H9 (cell line): ENCODE measurements at regions not wholly inside any gene's neighbourhood (a gene's known extent, or its start where the extent isn't known, plus 50 kb on each side); places are given as distances from the start of the nearest gene placed in this dataset.

Experiments used
- DNase-seq: peaks from one replicate; pipeline ENCODE4 v3.0.0-alpha.2; 2017
- H2AFZ ChIP-seq: one replicate; pipeline ENCODE4 v1.6.1; 2013; ENCODE audit warnings: mild to moderate bottlenecking, low read length, control low read depth, moderate library complexity
- H2AK5ac ChIP-seq: 2 replicates; pipeline ENCODE4 v1.6.1; 2013; ENCODE audit warnings: low read length, control low read depth, mixed read lengths; ENCODE audit not compliant: insufficient read length
- H2BK120ac ChIP-seq: one replicate; pipeline ENCODE4 v1.6.1; 2013; ENCODE audit warnings: low read depth, mild to moderate bottlenecking, low read length, control low read depth, inconsistent platforms; ENCODE audit not compliant: poor library complexity, severe bottlenecking
- H2BK12ac ChIP-seq: 2 replicates; pipeline ENCODE4 v1.6.1; 2013; ENCODE audit warnings: low read length, control low read depth, mixed read lengths, low read depth; ENCODE audit not compliant: insufficient read length
- H2BK15ac ChIP-seq: 2 replicates; pipeline ENCODE4 v1.6.1; 2013; ENCODE audit warnings: low read depth, low read length, control low read depth
- H2BK20ac ChIP-seq: one replicate; pipeline ENCODE4 v1.6.1; 2013; ENCODE audit warnings: low read depth, mild to moderate bottlenecking, low read length, control low read depth, inconsistent platforms; ENCODE audit not compliant: poor library complexity, severe bottlenecking
- H2BK5ac ChIP-seq: 2 replicates; pipeline ENCODE4 v1.6.1; 2013; ENCODE audit warnings: low read length, control low read depth, mixed read lengths; ENCODE audit not compliant: insufficient read length
- H3K14ac ChIP-seq: 2 replicates; pipeline ENCODE4 v1.6.1; 2013; ENCODE audit warnings: low read length, control low read depth; ENCODE audit not compliant: insufficient read depth
- H3K18ac ChIP-seq: 2 replicates; pipeline ENCODE4 v1.6.1; 2013; ENCODE audit warnings: low read depth, mild to moderate bottlenecking, mixed read lengths, low read length, control low read depth; ENCODE audit not compliant: insufficient read length
- H3K23ac ChIP-seq: 2 replicates; pipeline ENCODE4 v1.6.1; 2013; ENCODE audit warnings: low read length, control low read depth, mixed read lengths, low read depth; ENCODE audit not compliant: insufficient read length
- H3K23me2 ChIP-seq: 2 replicates; pipeline ENCODE4 v1.6.1; 2013; ENCODE audit warnings: low read depth, mild to moderate bottlenecking, mixed read lengths, low read length, control low read depth; ENCODE audit not compliant: insufficient read length, poor library complexity, severe bottlenecking
- H3K27ac ChIP-seq: 2 replicates; pipeline ENCODE4 v1.5.1; 2013; ENCODE audit warnings: low read length, control low read depth, mixed read lengths, low read depth; ENCODE audit not compliant: insufficient read length
- H3K27me3 ChIP-seq: 2 replicates; pipeline ENCODE4 v1.6.1; 2013; ENCODE audit warnings: low read length, control low read depth, inconsistent platforms; ENCODE audit not compliant: insufficient read depth
- H3K4ac ChIP-seq: 2 replicates; pipeline ENCODE4 v1.6.1; 2013; ENCODE audit warnings: low read depth, mild to moderate bottlenecking, control low read depth, inconsistent platforms, low read length, moderate library complexity
- H3K4me1 ChIP-seq: 2 replicates; pipeline ENCODE4 v1.6.1; 2013; ENCODE audit warnings: low read length, control low read depth, inconsistent platforms; ENCODE audit not compliant: insufficient read depth
- H3K4me2 ChIP-seq: 2 replicates; pipeline ENCODE4 v1.6.1; 2013; ENCODE audit warnings: low read length, control low read depth, mixed read lengths; ENCODE audit not compliant: insufficient read length, insufficient read depth
- H3K56ac ChIP-seq: 2 replicates; pipeline ENCODE4 v1.6.1; 2013; ENCODE audit warnings: low read depth, mild to moderate bottlenecking, mixed read lengths, low read length, control low read depth; ENCODE audit not compliant: insufficient read length
- H3K79me1 ChIP-seq: 2 replicates; pipeline ENCODE4 v1.6.1; 2013; ENCODE audit warnings: low read depth, mild to moderate bottlenecking, moderate library complexity, low read length, control low read depth, inconsistent platforms; ENCODE audit not compliant: insufficient read depth, poor library complexity, severe bottlenecking
- H3K79me2 ChIP-seq: 2 replicates; pipeline ENCODE4 v1.6.1; 2013; ENCODE audit warnings: low read length, control low read depth, inconsistent platforms; ENCODE audit not compliant: insufficient read depth
- H3K9ac ChIP-seq: 2 replicates; pipeline ENCODE4 v1.6.1; 2013; ENCODE audit warnings: low read length, control low read depth, mixed read lengths; ENCODE audit not compliant: insufficient read length; ENCODE audit errors: extremely low read depth
- H3K9me3 ChIP-seq: one replicate; pipeline ENCODE4 v1.6.1; 2013; ENCODE audit warnings: low read depth, low read length, inconsistent platforms; ENCODE audit not compliant: control insufficient read depth
- H3T11ph ChIP-seq: one replicate; pipeline ENCODE4 v1.6.1; 2013; ENCODE audit warnings: mild to moderate bottlenecking, low read length, control low read depth, inconsistent platforms
- H4K20me1 ChIP-seq: one replicate; pipeline ENCODE4 v1.6.1; 2013; ENCODE audit not compliant: control insufficient read depth, insufficient read length, insufficient read depth
- H4K5ac ChIP-seq: 2 replicates; pipeline ENCODE4 v1.6.1; 2013; ENCODE audit warnings: low read depth, mild to moderate bottlenecking, mixed read lengths, low read length, control low read depth; ENCODE audit not compliant: insufficient read length
- H4K8ac ChIP-seq: replicated peaks from 2 replicates; pipeline ENCODE4 v1.6.1; 2013; ENCODE audit warnings: low read length, control low read depth, mixed read lengths, low read depth; ENCODE audit not compliant: insufficient read length
- H4K91ac ChIP-seq: 2 replicates; pipeline ENCODE4 v1.6.1; 2013; ENCODE audit warnings: low read depth, mild to moderate bottlenecking, moderate library complexity, mixed read lengths, low read length, control low read depth; ENCODE audit not compliant: insufficient read length
- H3K27ac Mint-ChIP-seq, 3 experiments: 2 replicates in 2 of 3; 3 replicates in 1 of 3; pipeline ENCODE4 v1.8.0; 2020 to 2021; ENCODE audit warnings: mixed read lengths in 3 of 3, mild to moderate bottlenecking in 1 of 3, moderate library complexity in 1 of 3
- H3K27me3 Mint-ChIP-seq: 2 replicates; pipeline ENCODE4 v1.8.0; 2021; ENCODE audit warnings: low read depth, mild to moderate bottlenecking, moderate library complexity, mixed read lengths
- H3K36me3 Mint-ChIP-seq, 3 experiments: 2 replicates in 2 of 3; 3 replicates in 1 of 3; pipeline ENCODE4 v1.8.0; 2020 to 2021; ENCODE audit warnings: low read depth in 3 of 3, mixed read lengths in 3 of 3; ENCODE audit not compliant: insufficient read depth in 1 of 3
- H3K4me1 Mint-ChIP-seq, 2 experiments: 2 replicates each; pipeline ENCODE4 v1.8.0; 2020; ENCODE audit warnings: mixed read lengths in 2 of 2
- H3K4me3 Mint-ChIP-seq, 2 experiments: 2 replicates in 1 of 2; 3 replicates in 1 of 2; pipeline ENCODE4 v1.8.0; 2020 to 2021; ENCODE audit warnings: mild to moderate bottlenecking in 2 of 2, mixed read lengths in 2 of 2, moderate library complexity in 1 of 2
- H3K9me3 Mint-ChIP-seq, 2 experiments: 2 replicates in 1 of 2; 3 replicates in 1 of 2; pipeline ENCODE4 v1.8.0; 2020; ENCODE audit warnings: mild to moderate bottlenecking in 2 of 2, mixed read lengths in 2 of 2, moderate library complexity in 1 of 2
- WGBS: extraction: QIAGEN DNeasy Blood & Tissue Kit; methylation state at CpG from one replicate; pipeline ENCODE4 v1.1.7; 2013; ENCODE audit warnings: missing lambda C conversion rate, low lambda C conversion rate, mixed read lengths; ENCODE audit not compliant: insufficient read length; ENCODE audit errors: extremely low coverage; 5-methylcytosine and 5-hydroxymethylcytosine counted together
- TF ChIP-seq, protein P1 (sequence below): fragments of 200-600 bp; sonication (generic); conservative IDR thresholded peaks from 3 replicates; pipeline ENCODE4 v1.8.0; 2021; ENCODE audit warnings: antibody characterized with exemption, mild to moderate bottlenecking

- no peak overlapping the region for H3T11ph ChIP-seq
- H3K18ac ChIP-seq = no peak overlapping the region
- no peak overlapping the region for H3K27ac ChIP-seq
- H3K79me1 ChIP-seq = no peaks in the 10 kb centered on the region
- no CpG with 5 or more reads among the region's 23 CpGs for WGBS
- no peak overlapping the region for H2BK120ac ChIP-seq
- no peaks in the 10 kb centered on the region for H3K27me3 ChIP-seq
- Mint-ChIP-seq H3K4me3 (no peak overlapping the region), H3K9me3 (no peaks in the 10 kb centered on the region), H3K27me3 (no peaks in the 10 kb centered on the region; the same call in 1 of the 2 replicates), H3K27ac (no peak overlapping the region; a peak in 1 of 7 replicates), H3K36me3 (no peaks in the 10 kb centered on the region), H3K4me1 (peaks cover 26 to 32% of the 10 kb centered on the region in 2 experiments)
- H4K91ac ChIP-seq = no peak overlapping the region
- DNase-seq = no peak
- H3K4me2 ChIP-seq = no peak overlapping the region
- H2BK15ac ChIP-seq = no peak overlapping the region
- peaks cover 7% of the 10 kb centered on the region for H3K4me1 ChIP-seq
- no peak overlapping the region for H2AK5ac ChIP-seq
- no peaks in the 10 kb centered on the region for H3K9me3 ChIP-seq
- H4K5ac ChIP-seq = no peak overlapping the region
- no peaks in the 10 kb centered on the region for H4K20me1 ChIP-seq
- TF ChIP-seq, protein P1, sequence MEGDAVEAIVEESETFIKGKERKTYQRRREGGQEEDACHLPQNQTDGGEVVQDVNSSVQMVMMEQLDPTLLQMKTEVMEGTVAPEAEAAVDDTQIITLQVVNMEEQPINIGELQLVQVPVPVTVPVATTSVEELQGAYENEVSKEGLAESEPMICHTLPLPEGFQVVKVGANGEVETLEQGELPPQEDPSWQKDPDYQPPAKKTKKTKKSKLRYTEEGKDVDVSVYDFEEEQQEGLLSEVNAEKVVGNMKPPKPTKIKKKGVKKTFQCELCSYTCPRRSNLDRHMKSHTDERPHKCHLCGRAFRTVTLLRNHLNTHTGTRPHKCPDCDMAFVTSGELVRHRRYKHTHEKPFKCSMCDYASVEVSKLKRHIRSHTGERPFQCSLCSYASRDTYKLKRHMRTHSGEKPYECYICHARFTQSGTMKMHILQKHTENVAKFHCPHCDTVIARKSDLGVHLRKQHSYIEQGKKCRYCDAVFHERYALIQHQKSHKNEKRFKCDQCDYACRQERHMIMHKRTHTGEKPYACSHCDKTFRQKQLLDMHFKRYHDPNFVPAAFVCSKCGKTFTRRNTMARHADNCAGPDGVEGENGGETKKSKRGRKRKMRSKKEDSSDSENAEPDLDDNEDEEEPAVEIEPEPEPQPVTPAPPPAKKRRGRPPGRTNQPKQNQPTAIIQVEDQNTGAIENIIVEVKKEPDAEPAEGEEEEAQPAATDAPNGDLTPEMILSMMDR = no peak
- no peaks in the 10 kb centered on the region for H3K79me2 ChIP-seq
- no peak overlapping the region for H2BK5ac ChIP-seq
- no peak overlapping the region for H3K14ac ChIP-seq
- no peak overlapping the region for H4K8ac ChIP-seq
- no peak overlapping the region for H3K4ac ChIP-seq
- no peak overlapping the region for H3K23ac ChIP-seq
- no peak overlapping the region for H3K9ac ChIP-seq
- no peak overlapping the region for H3K56ac ChIP-seq
- H2AFZ ChIP-seq = no peak overlapping the region
- H2BK20ac ChIP-seq = no peak overlapping the region
- no peaks in the 10 kb centered on the region for H3K23me2 ChIP-seq
- no peak overlapping the region for H2BK12ac ChIP-seq
These were observed 239.9 kb downstream of the ZNF516 start for GRCh38 chr18:76255070-76255683.
